Sigmoid colon (tissue), 4 donors: ENCODE measurements at regions not wholly inside any gene's neighbourhood (a gene's known extent, or its start where the extent isn't known, plus 50 kb on each side); places are given as distances from the start of the nearest gene placed in this dataset.

Experiments
- EP300 ChIP-seq, 4 donors: sonication (generic); formaldehyde crosslinking; IDR thresholded peaks; one replicate each; pipeline ENCODE4 v1.6.1; 2017; ENCODE audit warnings: antibody characterized with exemption in 4 of 4
- POLR2A ChIP-seq, 2 donors: fragments of 450-650 bp; IDR thresholded peaks; one replicate each; pipeline ENCODE4 v1.6.1; 2016; ENCODE audit warnings: antibody characterized with exemption in 2 of 2, mild to moderate bottlenecking in 2 of 2, moderate library complexity in 2 of 2
- POLR2AphosphoS5 ChIP-seq, 4 donors: sonication (generic); formaldehyde crosslinking; IDR thresholded peaks; one replicate each; pipeline ENCODE4 v1.6.1; 2017; ENCODE audit warnings: antibody characterized with exemption in 4 of 4
- TF ChIP-seq, protein P1 (sequence below), 4 experiments: fragments of 450-650 bp in 3 of 4; fragments of 200-600 bp in 1 of 4; IDR thresholded peaks; one replicate each; pipeline ENCODE4 v1.5.1; 2016 to 2019; ENCODE audit warnings: antibody characterized with exemption in 4 of 4, mild to moderate bottlenecking in 3 of 4, moderate library complexity in 2 of 4

- TF ChIP-seq POLR2AphosphoS5 (IDR thresholded peaks at IDR 0.05): no peak
- TF ChIP-seq, protein P1, sequence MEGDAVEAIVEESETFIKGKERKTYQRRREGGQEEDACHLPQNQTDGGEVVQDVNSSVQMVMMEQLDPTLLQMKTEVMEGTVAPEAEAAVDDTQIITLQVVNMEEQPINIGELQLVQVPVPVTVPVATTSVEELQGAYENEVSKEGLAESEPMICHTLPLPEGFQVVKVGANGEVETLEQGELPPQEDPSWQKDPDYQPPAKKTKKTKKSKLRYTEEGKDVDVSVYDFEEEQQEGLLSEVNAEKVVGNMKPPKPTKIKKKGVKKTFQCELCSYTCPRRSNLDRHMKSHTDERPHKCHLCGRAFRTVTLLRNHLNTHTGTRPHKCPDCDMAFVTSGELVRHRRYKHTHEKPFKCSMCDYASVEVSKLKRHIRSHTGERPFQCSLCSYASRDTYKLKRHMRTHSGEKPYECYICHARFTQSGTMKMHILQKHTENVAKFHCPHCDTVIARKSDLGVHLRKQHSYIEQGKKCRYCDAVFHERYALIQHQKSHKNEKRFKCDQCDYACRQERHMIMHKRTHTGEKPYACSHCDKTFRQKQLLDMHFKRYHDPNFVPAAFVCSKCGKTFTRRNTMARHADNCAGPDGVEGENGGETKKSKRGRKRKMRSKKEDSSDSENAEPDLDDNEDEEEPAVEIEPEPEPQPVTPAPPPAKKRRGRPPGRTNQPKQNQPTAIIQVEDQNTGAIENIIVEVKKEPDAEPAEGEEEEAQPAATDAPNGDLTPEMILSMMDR (IDR thresholded peaks at IDR 0.05): no peak
- no peak for TF ChIP-seq POLR2A (IDR thresholded peaks at IDR 0.05)
- no peak for TF ChIP-seq EP300 (IDR thresholded peaks at IDR 0.05)
These were observed 313.7 kb downstream of the NR2F1-AS1 start for GRCh38 chr5:93267276-93267675.
